BJ (cell line): ENCODE measurements at regions not wholly inside any gene's neighbourhood (a gene's known extent, or its start where the extent isn't known, plus 50 kb on each side); places are given as distances from the start of the nearest gene placed in this dataset.

Source experiments
- CTCF ChIA-PET: fragments of 350-600 bp; formaldehyde crosslinking; extraction: SDS; loops from one replicate; lab custom pipeline; 2021; ENCODE audit warnings: antibody characterized with exemption, inconsistent platforms; lab: Yijun Ruan, JAX
- POLR2A ChIA-PET: fragments of 300-600 bp; sonication (Branson Sonifier 250); formaldehyde crosslinking; extraction: SDS; loops from one replicate; lab custom pipeline; 2021; ENCODE audit warnings: antibody characterized with exemption; lab: Charles Lee
- DNase-seq: peaks from one replicate; pipeline ENCODE4 v3.0.0-alpha.2; 2011; ENCODE audit warnings: low read depth
- H3K27me3 ChIP-seq: 2 replicates; pipeline ENCODE4 v1.6.0; 2011; ENCODE audit warnings: low read length; ENCODE audit not compliant: control insufficient read depth, insufficient read depth
- H3K36me3 ChIP-seq: 2 replicates; pipeline ENCODE4 v1.5.1; 2011; ENCODE audit warnings: low read length; ENCODE audit not compliant: control insufficient read depth, insufficient read depth
- H3K4me3 ChIP-seq: 2 replicates; pipeline ENCODE4 v1.5.1; 2011; ENCODE audit warnings: low read depth, mild to moderate bottlenecking, control low read depth, low read length
- TF ChIP-seq, protein P1 (sequence below): IDR thresholded peaks from 2 replicates; pipeline ENCODE4 v1.5.1; 2011; ENCODE audit warnings: low read depth, mild to moderate bottlenecking, control low read depth, inconsistent platforms, low read length, moderate library complexity; ENCODE audit not compliant: insufficient read depth

DNA sequence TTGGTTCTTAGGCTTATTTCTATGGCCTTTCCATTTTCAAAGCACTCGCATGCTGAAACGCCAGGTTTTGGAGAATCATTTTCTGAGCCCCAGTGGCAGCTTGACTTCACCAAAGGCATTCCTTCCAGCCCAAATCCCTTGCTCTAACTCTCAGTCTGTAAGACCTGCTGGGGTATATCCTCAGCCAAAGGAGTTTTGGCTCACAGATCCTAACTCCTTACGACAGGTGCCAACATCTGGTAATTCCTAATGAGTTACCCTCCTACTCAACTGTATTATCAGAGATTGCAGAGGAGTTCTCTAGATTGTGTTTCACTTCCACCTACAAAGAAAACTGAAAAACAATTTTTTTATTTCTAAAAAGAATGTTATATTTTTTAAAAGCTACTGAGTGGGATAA lies 79.0 kb upstream of the RAB27B start:
- ChIA-PET POLR2A (no interaction called here), CTCF (no interaction called here)
- no peak for DNase-seq
- Histone ChIP-seq H3K4me3 (no peak overlapping the region), H3K27me3 (peaks cover 2% of the 10 kb centered on the region), H3K36me3 (no peaks in the 10 kb centered on the region)
- TF ChIP-seq, protein P1, sequence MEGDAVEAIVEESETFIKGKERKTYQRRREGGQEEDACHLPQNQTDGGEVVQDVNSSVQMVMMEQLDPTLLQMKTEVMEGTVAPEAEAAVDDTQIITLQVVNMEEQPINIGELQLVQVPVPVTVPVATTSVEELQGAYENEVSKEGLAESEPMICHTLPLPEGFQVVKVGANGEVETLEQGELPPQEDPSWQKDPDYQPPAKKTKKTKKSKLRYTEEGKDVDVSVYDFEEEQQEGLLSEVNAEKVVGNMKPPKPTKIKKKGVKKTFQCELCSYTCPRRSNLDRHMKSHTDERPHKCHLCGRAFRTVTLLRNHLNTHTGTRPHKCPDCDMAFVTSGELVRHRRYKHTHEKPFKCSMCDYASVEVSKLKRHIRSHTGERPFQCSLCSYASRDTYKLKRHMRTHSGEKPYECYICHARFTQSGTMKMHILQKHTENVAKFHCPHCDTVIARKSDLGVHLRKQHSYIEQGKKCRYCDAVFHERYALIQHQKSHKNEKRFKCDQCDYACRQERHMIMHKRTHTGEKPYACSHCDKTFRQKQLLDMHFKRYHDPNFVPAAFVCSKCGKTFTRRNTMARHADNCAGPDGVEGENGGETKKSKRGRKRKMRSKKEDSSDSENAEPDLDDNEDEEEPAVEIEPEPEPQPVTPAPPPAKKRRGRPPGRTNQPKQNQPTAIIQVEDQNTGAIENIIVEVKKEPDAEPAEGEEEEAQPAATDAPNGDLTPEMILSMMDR: no peak

DNA sequence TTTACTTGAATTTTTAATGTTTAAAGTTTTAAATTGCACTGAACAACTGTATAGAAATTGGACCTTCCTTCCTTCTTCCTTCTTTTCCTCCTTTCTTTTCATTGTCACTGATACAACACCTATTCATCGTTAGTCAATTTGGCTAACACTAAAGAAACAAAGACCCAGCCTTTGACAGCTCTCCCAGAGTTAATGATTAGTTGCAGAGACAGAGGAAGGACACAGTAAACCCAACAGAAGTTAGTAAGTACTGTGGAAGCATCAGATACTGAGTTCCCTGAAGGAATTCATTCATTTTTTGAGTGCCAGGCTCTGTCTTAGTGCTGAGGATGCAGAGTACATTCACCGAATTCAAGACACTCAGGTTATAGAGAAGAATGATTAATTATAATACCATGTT lies 77.9 kb upstream of the RAB27B start:
- no peak overlapping the region for H3K4me3 ChIP-seq
- ChIA-PET POLR2A (no interaction called here), CTCF (no interaction called here)
- TF ChIP-seq, protein P1: no peak
- H3K27me3 ChIP-seq: peaks cover 2% of the 10 kb centered on the region
- H3K36me3 ChIP-seq: no peaks in the 10 kb centered on the region
- no peak for DNase-seq

DNA sequence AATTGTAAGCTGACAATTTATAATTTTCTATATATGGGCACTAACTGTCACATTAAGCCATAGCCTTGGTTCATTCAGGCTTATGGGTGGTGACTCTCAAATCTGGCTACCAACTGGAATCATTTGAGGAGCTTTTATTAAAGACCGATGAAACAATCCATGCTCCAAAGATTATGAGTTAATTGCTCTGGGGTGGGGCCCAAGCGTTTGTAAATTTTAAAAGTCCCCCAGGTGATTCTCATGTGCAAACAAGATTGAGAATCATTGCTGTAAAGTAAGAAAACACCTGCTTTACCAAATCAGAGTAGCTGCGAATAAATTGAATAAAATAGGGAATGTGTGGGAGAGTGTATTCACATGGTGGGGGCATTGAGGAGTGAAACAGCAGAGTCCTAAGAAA lies 76.1 kb upstream of the RAB27B start:
- TF ChIP-seq, protein P1: no peak
- ChIA-PET POLR2A (no interaction called here), CTCF (no interaction called here)
- no peaks in the 10 kb centered on the region for H3K36me3 ChIP-seq
- DNase-seq: no peak
- peaks cover 2% of the 10 kb centered on the region for H3K27me3 ChIP-seq
- no peak overlapping the region for H3K4me3 ChIP-seq

DNA sequence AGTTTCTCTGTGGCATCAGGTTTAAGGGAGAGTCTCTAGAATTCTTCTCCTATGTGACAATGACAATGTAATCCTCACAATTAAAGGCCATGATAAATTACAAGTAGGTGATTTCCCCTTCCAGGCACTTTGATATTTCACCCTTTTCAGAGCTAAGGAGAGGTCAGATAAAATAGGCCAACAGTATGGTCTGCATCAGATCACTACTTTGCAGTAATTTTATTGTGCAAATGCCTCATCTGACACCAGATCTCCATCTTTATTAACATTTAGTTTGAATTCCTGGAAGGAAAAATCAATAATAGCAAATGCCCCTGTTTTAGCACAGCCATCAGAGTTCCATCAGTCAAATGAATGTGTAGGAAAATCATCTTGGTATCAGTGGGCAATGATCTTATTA lies 72.8 kb upstream of the RAB27B start:
- DNase-seq: no peak
- peaks cover 2% of the 10 kb centered on the region for H3K27me3 ChIP-seq
- no peaks in the 10 kb centered on the region for H3K36me3 ChIP-seq
- POLR2A ChIA-PET: no interaction called here
- TF ChIP-seq, protein P1: no peak
- CTCF ChIA-PET: no interaction called here
- H3K4me3 ChIP-seq: no peak overlapping the region

DNA sequence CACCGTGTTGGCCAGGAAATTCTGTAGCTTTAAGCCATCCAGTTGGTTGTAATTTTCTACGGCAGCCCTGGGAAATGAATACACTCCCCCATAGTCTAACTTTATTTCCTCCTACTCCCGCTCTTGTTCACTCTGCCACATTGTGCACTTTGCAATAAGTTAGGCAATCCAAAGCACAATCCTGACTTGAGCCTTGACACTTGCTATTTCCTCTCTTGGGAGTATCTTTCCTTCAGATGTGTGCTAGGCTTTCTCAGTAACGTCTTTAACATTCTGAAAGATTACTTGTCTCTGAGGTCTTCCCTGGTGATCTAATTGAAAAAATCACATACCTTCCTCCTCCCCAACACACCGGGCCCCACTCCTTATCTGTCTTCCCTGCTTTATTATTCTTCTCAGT lies 65.9 kb upstream of the RAB27B start:
- CTCF ChIA-PET: no interaction called here
- Histone ChIP-seq H3K36me3 (no peaks in the 10 kb centered on the region), H3K4me3 (no peak overlapping the region), H3K27me3 (no peaks in the 10 kb centered on the region; the same call in 1 of the 2 replicates)
- TF ChIP-seq, protein P1: no peak
- no peak for DNase-seq
- POLR2A ChIA-PET: no interaction called here
